GM21390 (cell line): ENCODE measurements at regions not wholly inside any gene's neighbourhood (a gene's known extent, or its start where the extent isn't known, plus 50 kb on each side); places are given as distances from the start of the nearest gene placed in this dataset.

ENCODE experiments used
- ATAC-seq: cut with Tn5 transposase; IDR thresholded peaks from one replicate; pipeline ENCODE4 v1.9.1; 2021; ENCODE audit not compliant: unreplicated experiment

- ATAC-seq: no peak
Observed at GRCh38 chr1:217091561-217091960, 368.3 kb upstream of the ESRRG start.

DNA sequence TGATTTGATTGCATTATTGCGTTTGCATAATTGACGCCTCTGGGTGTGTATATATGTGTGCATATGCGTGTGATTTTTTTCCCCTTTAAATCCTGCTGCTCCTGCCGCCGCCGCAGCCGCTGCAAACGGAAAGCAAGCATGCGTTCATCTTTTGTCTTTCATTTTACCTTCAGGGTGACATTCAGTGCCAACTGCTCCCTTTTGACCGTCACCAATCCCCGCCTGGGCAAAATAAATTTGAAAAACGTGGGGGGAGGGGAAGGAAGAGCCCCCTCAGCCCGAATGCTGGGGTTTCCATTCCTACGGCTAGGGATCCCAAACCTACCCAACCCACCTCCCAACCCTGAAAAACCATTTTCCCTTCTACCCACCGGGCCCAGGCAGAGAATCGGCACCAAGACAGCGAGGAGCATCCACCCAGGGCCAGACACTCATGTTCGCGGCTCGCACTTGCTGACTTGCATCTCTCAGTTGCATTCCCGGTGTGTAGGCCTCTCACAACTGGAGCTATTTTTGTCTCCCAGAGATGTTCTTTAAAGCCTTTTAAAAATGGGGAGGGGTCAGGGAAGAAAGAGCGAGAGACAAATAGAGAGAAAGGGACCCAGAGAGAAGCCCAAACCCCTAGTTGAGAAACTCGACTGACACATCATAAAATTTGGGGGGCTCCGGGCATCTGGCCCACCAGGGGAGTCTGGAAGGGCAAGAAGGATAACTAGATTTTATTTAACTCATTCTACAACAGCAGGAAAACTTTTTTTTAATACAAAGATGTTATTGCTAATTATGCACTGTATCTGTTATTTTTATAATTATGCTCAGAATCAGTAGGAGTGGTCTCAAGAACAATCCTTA is 367.1 kb upstream of the ESRRG start:
- ATAC-seq: no peak

DNA sequence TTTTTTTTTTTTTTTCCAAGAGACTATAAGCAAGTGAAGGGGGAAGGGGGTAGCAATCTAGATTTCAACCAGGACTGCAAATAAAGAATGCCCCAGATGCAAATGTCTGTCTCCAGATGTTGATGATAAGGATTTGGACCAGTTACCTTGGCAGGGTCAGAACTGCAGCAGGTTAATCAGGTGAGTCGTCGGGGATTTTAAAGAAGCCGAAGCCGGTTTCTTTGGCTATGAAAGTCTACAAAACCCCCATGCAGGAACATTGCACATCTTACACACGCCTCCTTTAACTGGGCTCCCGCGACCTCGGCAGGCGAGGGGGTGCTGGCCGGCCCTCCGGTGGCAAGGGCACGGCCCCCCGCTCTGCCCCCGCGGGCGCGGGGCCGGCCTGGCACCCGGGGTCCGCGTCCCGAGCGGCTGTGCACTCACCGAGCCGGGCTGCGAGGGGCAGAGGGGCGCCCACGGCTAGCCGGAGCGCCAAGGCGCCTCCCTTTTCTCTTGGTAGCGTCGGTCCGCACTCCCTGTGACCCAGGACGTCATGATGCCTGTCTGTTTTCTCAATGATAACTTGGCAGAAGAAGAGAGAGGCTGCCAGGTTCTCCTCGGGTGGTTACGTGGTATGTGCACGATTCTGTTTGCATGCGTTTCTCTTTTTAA is 366.3 kb upstream of the ESRRG start:
- no peak for ATAC-seq

- ATAC-seq: no peak
Observed at GRCh38 chr1:217088521-217089284, 365.5 kb upstream of the ESRRG start.

GRCh38 chr1:217088011-217088410 is 364.8 kb upstream of the ESRRG start:
- ATAC-seq: no peak

DNA sequence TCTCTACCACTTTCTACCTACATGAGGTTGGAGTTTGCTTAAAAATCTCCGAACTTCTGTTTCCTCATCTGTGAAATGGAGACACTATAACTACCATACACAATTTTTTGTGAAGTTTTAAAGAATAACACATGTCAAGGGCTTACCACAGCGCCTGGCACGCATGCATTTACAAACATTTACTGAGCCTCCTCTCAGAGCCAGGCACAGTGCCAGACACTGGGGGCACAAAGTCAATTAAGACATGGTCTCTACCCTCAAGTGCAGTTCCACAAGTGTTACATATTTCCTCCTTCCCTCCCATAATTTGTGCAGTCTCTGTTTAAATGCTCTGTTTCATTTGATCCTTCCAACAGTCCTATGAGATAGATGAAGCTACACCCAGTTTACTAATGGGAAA is 356.4 kb upstream of the ESRRG start:
- no peak for ATAC-seq

- ATAC-seq: no peak
Observed at GRCh38 chr1:217078959-217079358, 355.7 kb upstream of the ESRRG start.

GRCh38 chr1:217078078-217078690 is 355.0 kb upstream of the ESRRG start:
- no peak for ATAC-seq

- no peak for ATAC-seq
Observed at GRCh38 chr1:217077426-217077825, 354.2 kb upstream of the ESRRG start.

- no peak for ATAC-seq
Observed at GRCh38 chr1:217076902-217077301, 353.7 kb upstream of the ESRRG start.

- ATAC-seq: no peak
Observed at GRCh38 chr1:217072926-217073325, 349.7 kb upstream of the ESRRG start.

DNA sequence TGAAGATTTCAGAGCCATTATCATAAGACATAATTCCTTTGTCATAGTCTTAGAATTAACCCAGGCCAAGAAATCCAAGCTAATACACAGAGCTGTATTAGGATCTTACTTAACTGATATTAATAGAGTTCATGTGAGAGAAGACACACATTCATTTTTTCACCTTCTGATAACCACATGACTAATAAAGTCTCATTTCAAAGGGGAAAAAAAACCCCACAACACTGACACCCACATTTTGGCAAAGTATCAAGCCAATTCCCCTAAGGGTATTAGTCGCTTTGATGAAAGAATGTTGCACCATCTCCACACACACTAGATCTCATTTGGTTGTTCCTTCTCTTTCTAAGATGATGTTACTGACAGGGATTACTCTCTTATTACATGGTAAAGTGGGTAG is 344.4 kb upstream of the ESRRG start:
- ATAC-seq: no peak

DNA sequence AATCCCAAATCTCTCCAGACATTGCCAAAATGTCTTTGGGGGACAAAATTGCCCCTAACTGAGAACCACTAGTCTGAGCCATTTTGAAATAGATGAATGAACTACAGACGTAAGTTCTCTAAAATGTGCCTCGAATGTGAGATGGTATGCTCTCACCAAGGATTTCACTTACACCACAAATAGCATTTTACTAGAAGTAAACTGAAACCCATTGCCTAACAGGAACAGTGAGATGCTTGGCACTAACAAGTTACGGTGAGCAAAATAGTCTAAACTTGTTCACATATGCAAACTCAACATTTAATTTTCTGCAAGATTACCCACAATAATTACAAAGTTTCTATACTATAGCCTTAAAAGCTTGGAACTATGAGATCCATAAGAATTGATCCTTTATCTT is 343.6 kb upstream of the ESRRG start:
- no peak for ATAC-seq

- no peak for ATAC-seq
Observed at GRCh38 chr1:217063172-217063908, 340.1 kb upstream of the ESRRG start.

GRCh38 chr1:217062586-217062985 is 339.4 kb upstream of the ESRRG start:
- no peak for ATAC-seq

- ATAC-seq: no peak
Observed at GRCh38 chr1:217059401-217059800, 336.2 kb upstream of the ESRRG start.

DNA sequence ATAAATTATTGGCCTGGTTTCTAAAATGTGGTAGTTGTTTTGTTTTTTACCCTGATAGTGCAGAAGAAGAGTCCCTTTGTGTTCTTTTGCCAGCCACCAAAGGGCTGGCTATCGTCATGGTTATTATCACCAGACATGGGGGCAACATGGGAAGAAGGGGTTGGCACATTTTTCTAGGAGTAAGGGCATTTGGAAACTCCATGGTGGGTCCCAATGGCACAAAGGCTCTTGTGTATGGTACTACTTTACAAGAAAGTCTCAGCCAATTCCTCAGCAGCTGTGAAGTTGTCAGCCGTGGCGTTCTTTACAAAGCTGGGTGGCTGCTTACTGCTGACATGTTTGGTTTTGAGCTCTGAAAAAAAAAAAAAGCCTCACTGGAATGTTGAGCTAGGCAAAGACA is 330.4 kb upstream of the ESRRG start:
- no peak for ATAC-seq

- no peak for ATAC-seq
Observed at GRCh38 chr1:217052626-217053025, 329.4 kb upstream of the ESRRG start.

DNA sequence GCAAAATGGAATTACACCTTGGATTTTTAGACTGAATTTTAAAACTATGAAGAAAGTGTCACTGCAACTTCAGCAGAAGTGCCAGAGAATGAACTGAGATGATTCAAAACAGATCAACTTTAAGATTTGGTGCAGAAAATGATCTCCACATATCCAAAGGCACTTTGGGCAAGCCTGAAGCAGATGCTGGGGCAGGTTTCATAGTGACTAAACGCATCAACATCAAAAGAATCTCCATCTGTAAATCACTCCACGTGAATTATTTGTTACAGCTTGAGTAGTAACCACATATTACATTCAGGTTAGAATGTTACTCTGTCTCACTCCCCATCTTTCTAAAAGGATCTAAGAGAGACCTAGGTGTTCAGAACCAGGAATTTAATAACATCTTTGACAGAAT is 329.0 kb upstream of the ESRRG start:
- no peak for ATAC-seq

DNA sequence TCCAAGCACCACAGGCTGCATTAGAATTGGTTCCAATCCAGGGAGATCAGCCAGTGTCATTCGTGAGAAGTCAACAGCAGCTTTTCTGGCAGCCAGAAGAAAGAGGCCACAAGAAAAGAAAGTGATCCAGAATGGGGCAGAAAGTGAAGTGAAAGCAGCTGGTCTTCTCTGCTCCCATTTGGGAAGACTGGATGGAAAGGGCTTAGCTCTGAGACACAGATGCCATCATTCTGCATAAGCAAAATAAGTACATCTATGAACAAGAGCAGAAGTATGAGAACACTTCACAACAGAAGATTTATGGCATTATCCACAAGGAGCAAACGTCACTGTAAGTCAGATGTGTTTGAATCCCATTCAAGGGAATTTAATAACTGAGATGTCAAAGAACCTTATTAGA is 326.5 kb upstream of the ESRRG start:
- ATAC-seq: no peak

- no peak for ATAC-seq
Observed at GRCh38 chr1:217049081-217049480, 325.9 kb upstream of the ESRRG start.
